HAP-1 (cell line): ENCODE measurements at regions not wholly inside any gene's neighbourhood (a gene's known extent, or its start where the extent isn't known, plus 50 kb on each side); places are given as distances from the start of the nearest gene placed in this dataset.

Experiments
- DNase-seq, 2 experiments: peaks; one replicate each; pipeline ENCODE4 v3.0.0-alpha.2; 2016 to 2020; ENCODE audit warnings: low spot score in 2 of 2
- H3K27me3 ChIP-seq: fragments of 250-450 bp; sonication (Bioruptor Pico); 2 replicates; pipeline ENCODE4 v1.5.1; 2020; ENCODE audit warnings: low read depth, mild to moderate bottlenecking, moderate library complexity
- H3K36me3 ChIP-seq: fragments of 250-450 bp; sonication (Bioruptor Pico); replicated peaks from 2 replicates; pipeline ENCODE4 v1.5.1; 2020; ENCODE audit warnings: mild to moderate bottlenecking
- H3K4me1 ChIP-seq: fragments of 250-450 bp; sonication (Bioruptor Pico); 2 replicates; pipeline ENCODE4 v1.5.1; 2020; ENCODE audit warnings: mild to moderate bottlenecking
- H3K4me3 ChIP-seq: fragments of 250-450 bp; sonication (Bioruptor Pico); 2 replicates; pipeline ENCODE4 v1.5.1; 2020; ENCODE audit warnings: mild to moderate bottlenecking, moderate library complexity
- H3K9me3 ChIP-seq: fragments of 250-450 bp; sonication (Bioruptor Pico); 2 replicates; pipeline ENCODE4 v1.5.1; 2020; ENCODE audit warnings: mild to moderate bottlenecking, moderate library complexity
- in situ Hi-C: fragments of 300-500 bp; cut with MboI; formaldehyde crosslinking; loops from 3 replicates; pipeline ENCODE4 v1.14.3; 2020; ENCODE audit warnings: low sequenced_read_pairs, inconsistent platforms, mixed read lengths

- Histone ChIP-seq H3K9me3 (no peaks in the 10 kb centered on the region), H3K4me1 (no peaks in the 10 kb centered on the region), H3K27me3 (0 out of 2 replicates have a peak, but pooled peaks cover 3% of the 10 kb centered on the region), H3K4me3 (no peak overlapping the region), H3K36me3 (no peaks in the 10 kb centered on the region)
- no peak for DNase-seq
- in situ Hi-C loops = no loop called here
Observed at GRCh38 chr15:79674124-79674465, 222.7 kb downstream of the MTHFS start.

DNA sequence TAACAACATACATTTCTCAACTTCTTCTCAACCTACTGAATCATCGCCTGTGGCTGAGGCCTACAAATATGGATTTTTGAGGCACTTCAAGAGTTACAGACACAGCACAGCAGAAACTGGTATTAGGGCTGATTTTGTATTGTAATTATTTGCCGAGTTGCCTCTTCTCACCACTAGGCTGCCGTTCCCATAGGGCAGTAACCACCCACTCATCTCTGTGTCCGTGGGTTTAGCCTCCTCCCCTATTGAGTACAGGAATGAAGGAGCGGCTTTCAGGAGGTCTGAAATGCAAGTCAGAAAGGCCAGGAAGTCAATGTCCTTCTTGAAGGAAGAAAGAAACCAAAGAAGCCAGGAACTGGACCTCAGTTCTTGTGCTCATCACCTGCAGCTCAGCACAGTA, 220.8 kb downstream of the MTHFS start:
- Histone ChIP-seq H3K9me3 (no peaks in the 10 kb centered on the region), H3K36me3 (no peaks in the 10 kb centered on the region), H3K4me1 (no peaks in the 10 kb centered on the region), H3K4me3 (no peak overlapping the region), H3K27me3 (no peaks in the 10 kb centered on the region)
- in situ Hi-C loops = no loop called here
- DNase-seq = no peak

- Histone ChIP-seq H3K4me3 (no peak overlapping the region), H3K27me3 (no peaks in the 10 kb centered on the region), H3K36me3 (no peaks in the 10 kb centered on the region), H3K9me3 (no peaks in the 10 kb centered on the region), H3K4me1 (no peaks in the 10 kb centered on the region)
- DNase-seq = no peak
- in situ Hi-C loops = no loop called here
Observed at GRCh38 chr15:79676621-79677020, 220.2 kb downstream of the MTHFS start.

GRCh38 chr15:79677241-79677640, 219.6 kb downstream of the MTHFS start:
- DNase-seq = no peak
- H3K36me3 ChIP-seq = no peaks in the 10 kb centered on the region
- H3K4me3 ChIP-seq = no peak overlapping the region
- no peaks in the 10 kb centered on the region for H3K4me1 ChIP-seq
- H3K9me3 ChIP-seq = no peaks in the 10 kb centered on the region
- no peaks in the 10 kb centered on the region for H3K27me3 ChIP-seq
- in situ Hi-C loops = no loop called here

DNA sequence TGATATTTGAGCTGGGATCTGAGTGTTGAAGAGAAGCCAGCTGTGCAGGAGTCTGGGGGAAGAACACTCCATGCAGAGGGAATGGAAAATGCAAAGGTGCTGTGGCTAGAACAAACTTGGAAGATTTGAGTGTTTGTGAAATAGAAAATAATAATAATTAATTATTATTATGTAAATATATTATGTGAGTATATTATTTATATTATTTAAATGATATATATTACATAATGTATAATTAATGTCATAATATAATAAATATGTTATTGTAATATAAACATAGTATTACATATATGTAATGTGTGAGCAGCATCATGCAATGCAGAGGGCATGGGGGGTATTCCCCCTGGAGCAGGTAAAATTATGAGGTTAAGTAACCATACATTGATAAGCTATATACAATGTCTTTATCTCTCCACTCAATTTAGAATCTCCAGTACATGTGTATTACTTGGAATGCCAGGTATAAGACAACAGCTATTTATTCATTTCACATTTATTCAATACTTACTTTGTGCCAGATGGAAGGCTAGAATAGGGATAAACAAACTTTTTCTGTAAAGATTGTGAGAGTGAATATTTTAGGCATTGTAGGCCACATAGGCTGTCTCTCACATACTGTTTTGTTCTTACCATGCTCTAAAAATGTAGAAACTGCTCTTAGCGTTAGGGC, 218.6 kb downstream of the MTHFS start:
- H3K9me3 ChIP-seq = no peaks in the 10 kb centered on the region
- DNase-seq = no peak
- H3K36me3 ChIP-seq = no peaks in the 10 kb centered on the region
- in situ Hi-C loops = no loop called here
- H3K27me3 ChIP-seq = no peaks in the 10 kb centered on the region; the same call in 1 of the 2 replicates
- H3K4me3 ChIP-seq = no peak overlapping the region
- H3K4me1 ChIP-seq = no peaks in the 10 kb centered on the region

DNA sequence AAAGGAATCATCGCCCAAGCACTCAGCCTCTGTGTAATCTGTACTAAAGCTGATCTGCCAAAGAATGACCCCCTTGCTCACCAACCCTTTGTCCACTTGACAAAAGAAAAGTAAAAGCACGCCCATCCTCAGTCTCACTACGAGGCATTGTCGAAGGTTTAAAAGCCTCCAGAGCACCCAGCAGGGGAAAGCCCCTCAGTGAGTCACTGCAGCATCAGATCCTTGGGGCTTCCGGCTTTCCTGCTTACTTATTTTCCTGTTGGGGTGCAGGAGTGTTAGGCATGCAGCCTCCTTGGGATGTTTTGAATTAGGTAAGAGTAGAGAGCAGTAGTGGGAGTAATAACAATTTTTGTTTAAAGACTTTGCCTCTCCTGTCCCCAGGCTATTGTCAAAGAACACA, 216.1 kb downstream of the MTHFS start:
- no peak for DNase-seq

DNA sequence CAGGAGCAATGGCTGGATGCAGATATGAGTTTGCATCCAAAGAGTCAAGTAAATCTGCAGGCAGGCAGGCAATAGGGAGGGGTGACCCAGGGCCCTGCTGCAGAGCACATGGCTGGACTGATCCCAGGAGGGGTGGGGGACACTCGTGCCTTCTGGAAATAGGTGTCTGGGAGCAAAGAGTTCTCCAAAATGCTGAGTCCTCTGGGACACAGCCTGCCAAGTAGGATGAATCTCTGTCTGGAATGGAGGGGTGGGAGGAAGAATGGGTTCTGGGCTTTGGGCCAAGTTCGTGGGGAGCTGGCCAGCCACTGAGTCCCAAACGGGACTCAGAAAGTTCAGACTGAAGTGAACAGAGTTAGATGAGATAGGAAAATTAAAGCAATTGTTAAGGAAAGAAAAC, 214.5 kb downstream of the MTHFS start:
- H3K9me3 ChIP-seq = no peaks in the 10 kb centered on the region
- H3K4me1 ChIP-seq = no peaks in the 10 kb centered on the region
- H3K27me3 ChIP-seq = no peaks in the 10 kb centered on the region; the same call in 1 of the 2 replicates
- in situ Hi-C loops = no loop called here
- no peak overlapping the region for H3K4me3 ChIP-seq
- DNase-seq = no peak
- H3K36me3 ChIP-seq = no peaks in the 10 kb centered on the region

More for the DNA sequence above, 216.1 kb downstream of the MTHFS start:
- H3K4me1 ChIP-seq = no peaks in the 10 kb centered on the region
- H3K36me3 ChIP-seq = no peaks in the 10 kb centered on the region
- no peaks in the 10 kb centered on the region for H3K9me3 ChIP-seq
- in situ Hi-C loops = no loop called here
- no peak overlapping the region for H3K4me3 ChIP-seq
- no peaks in the 10 kb centered on the region; the same call in 1 of the 2 replicates for H3K27me3 ChIP-seq

DNA sequence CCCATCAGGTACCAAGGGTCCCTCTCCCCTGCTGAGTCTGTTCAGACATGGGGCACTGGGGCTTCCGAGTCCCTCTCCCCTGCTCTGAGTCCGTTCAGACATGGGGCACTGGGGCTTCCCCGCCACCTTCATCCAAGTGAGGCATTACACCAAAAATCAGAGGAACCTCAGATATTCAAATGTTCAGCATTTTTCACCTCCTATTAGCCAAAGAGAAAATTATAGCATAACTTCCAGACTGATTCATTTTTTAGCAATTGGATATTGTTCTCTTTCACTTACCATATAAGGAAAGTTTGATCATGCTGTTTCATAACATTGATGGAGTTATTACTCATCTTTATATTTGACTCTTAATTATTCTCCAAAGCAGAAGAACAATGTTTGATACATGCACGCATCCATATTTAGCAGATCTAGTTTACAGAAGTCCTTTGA, 213.9 kb downstream of the MTHFS start:
- Histone ChIP-seq H3K4me1 (no peaks in the 10 kb centered on the region), H3K4me3 (no peak overlapping the region), H3K27me3 (no peaks in the 10 kb centered on the region; the same call in 1 of the 2 replicates), H3K9me3 (no peaks in the 10 kb centered on the region), H3K36me3 (no peaks in the 10 kb centered on the region)
- in situ Hi-C loops = no loop called here
- DNase-seq = no peak

- peaks cover 7% of the 10 kb centered on the region; the same call in 1 of the 2 replicates for H3K27me3 ChIP-seq
- in situ Hi-C loops = no loop called here
- H3K9me3 ChIP-seq = no peaks in the 10 kb centered on the region
- H3K36me3 ChIP-seq = no peaks in the 10 kb centered on the region
- H3K4me3 ChIP-seq = no peak overlapping the region
- no peak for DNase-seq
- H3K4me1 ChIP-seq = no peaks in the 10 kb centered on the region
Observed at GRCh38 chr15:79689030-79689429, 207.8 kb downstream of the MTHFS start.

DNA sequence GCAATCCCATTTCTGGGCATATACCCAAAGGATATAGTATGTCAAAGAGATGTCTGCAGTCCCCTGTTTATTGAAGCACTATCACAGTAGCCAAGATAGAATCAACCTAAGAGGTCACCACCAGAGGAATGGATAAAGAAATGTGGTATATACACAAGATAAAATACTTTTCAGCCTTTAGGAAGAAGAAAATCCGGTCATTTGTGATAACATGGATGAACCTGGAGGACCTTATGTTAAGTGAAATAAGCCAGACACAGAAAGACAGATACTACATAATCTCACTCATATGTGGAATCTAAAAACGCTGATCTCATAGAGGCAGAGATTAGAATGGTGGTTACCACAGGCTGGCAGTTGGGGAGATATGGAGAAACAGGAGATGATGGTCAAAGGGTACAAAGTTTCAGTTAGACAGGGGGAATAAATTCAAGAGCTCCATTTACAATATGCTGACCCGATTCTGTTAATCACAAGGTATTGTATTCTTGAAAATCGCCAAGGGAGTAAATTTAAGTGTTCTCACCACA, 195.8 kb downstream of the MTHFS start:
- DNase-seq = no peak
- in situ Hi-C loops = no loop called here
- no peaks in the 10 kb centered on the region for H3K9me3 ChIP-seq
- H3K4me1 ChIP-seq = no peaks in the 10 kb centered on the region
- H3K4me3 ChIP-seq = no peak overlapping the region
- H3K36me3 ChIP-seq = no peaks in the 10 kb centered on the region
- no peaks in the 10 kb centered on the region; the same call in 1 of the 2 replicates for H3K27me3 ChIP-seq

DNA sequence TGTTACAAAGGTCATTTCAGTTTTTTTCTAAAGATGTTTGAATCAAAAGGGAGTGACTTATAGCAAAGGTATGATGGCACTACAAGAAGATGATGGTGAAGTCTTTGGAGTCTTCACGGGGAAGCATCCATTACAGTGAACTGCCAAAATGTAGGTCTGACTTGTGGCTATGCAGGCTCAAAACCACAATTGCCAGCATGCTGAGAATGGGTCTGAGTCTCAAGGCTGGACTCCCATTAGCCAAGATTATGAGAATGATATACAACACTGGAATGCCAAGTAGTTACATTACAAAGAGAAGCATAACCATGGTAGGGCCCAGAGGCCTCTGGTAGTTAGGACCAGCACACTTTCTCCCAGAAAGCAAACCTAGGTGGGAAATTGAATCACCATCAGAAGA, 194.2 kb downstream of the MTHFS start:
- H3K4me3 ChIP-seq = no peak overlapping the region
- H3K4me1 ChIP-seq = no peaks in the 10 kb centered on the region
- no peaks in the 10 kb centered on the region for H3K27me3 ChIP-seq
- H3K36me3 ChIP-seq = no peaks in the 10 kb centered on the region
- in situ Hi-C loops = no loop called here
- no peak for DNase-seq
- no peaks in the 10 kb centered on the region for H3K9me3 ChIP-seq

DNA sequence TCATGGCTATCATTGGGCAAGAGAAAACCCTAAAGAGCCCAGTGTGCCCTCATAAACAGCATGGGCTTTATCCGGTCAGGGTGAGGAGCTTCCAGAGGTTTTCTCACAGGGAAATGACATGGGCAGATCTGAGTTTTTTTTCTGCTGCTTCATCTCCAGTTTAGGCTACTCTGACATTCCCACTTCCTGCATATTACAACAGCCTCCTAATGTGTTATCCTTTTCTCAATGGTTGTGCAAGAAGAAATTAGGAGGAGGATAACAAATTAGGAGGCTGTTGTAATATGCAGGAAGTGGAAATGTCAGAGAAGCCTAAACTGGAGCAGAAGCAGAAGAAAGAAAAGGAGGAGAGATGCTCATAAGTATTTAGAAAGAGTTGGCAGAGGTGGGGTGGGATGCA, 175.6 kb downstream of the MTHFS start:
- no peaks in the 10 kb centered on the region for H3K27me3 ChIP-seq
- H3K36me3 ChIP-seq = no peaks in the 10 kb centered on the region
- no peak for DNase-seq
- in situ Hi-C loops = no loop called here
- H3K4me1 ChIP-seq = no peaks in the 10 kb centered on the region
- H3K4me3 ChIP-seq = no peak overlapping the region
- H3K9me3 ChIP-seq = no peaks in the 10 kb centered on the region

DNA sequence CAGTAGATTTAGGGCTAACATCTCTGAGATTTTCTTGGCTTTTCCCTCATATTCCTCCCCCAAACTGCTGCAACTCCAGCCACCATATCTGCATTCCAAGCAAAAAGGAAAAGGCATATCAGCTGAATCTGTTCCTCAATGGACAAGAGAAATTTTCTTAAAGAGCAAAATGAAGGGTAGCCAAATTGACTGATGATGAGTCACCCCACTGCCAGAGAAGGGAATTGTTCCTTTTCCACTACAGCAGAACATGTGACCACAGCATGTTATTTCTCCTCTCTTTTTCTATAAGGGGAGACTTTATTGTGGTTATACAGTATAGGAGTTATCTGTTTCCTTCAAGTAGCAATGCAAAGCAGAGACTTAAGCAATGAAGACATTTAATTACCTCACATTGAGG, 172.5 kb downstream of the MTHFS start:
- H3K36me3 ChIP-seq = no peaks in the 10 kb centered on the region
- DNase-seq = no peak
- H3K9me3 ChIP-seq = no peaks in the 10 kb centered on the region
- in situ Hi-C loops = no loop called here
- H3K4me3 ChIP-seq = no peak overlapping the region
- no peaks in the 10 kb centered on the region for H3K4me1 ChIP-seq
- no peaks in the 10 kb centered on the region for H3K27me3 ChIP-seq

DNA sequence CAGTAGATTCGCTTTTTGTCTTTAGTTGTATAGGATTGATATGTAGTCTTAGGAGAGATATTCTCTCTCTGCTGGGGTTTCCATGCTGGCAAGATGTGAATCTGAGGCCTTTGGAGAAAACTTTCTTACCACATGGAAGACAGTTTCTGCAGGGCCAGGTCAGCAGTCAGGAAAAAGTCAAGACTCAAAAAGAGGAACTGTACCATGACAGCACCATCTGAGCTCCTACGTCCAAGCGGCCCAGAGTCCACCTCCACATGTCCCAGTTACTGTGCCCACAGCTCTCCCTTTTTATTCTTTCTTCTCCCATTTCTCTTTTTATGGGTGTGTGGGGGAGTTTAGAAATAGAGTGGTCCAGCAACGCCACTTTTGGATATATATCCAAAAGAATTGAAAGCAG, 172.0 kb downstream of the MTHFS start:
- H3K36me3 ChIP-seq = no peaks in the 10 kb centered on the region
- no peak for DNase-seq
- in situ Hi-C loops = no loop called here
- H3K4me1 ChIP-seq = no peaks in the 10 kb centered on the region
- H3K4me3 ChIP-seq = no peak overlapping the region
- H3K27me3 ChIP-seq = no peaks in the 10 kb centered on the region
- no peaks in the 10 kb centered on the region for H3K9me3 ChIP-seq

- Histone ChIP-seq H3K4me1 (no peaks in the 10 kb centered on the region), H3K9me3 (no peaks in the 10 kb centered on the region), H3K36me3 (no peaks in the 10 kb centered on the region), H3K4me3 (no peak overlapping the region), H3K27me3 (no peaks in the 10 kb centered on the region)
- in situ Hi-C loops = no loop called here
- no peak for DNase-seq
Observed at GRCh38 chr15:79728867-79729266, 167.9 kb downstream of the MTHFS start.
